SK-N-SH (cell line): ENCODE measurements at regions not wholly inside any gene's neighbourhood (a gene's known extent, or its start where the extent isn't known, plus 50 kb on each side); places are given as distances from the start of the nearest gene placed in this dataset.

Experiments
- CTCF ChIA-PET: fragments of 300-600, 350-600 bp; formaldehyde crosslinking; extraction: SDS; loops from one replicate; lab custom pipeline; 2021; lab: Yijun Ruan, JAX
- POLR2A ChIA-PET: fragments of 350-600 bp; sonication (Branson Sonifier 250); formaldehyde crosslinking; extraction: SDS; loops from one replicate; lab custom pipeline; 2020; ENCODE audit warnings: antibody characterized with exemption, inconsistent platforms; lab: Yijun Ruan, JAX
- DNase-seq: peaks from one replicate; pipeline ENCODE4 v3.0.0; 2012
- H2AFZ ChIP-seq: fragments of 200-600 bp; sonication (generic); 2 replicates; pipeline ENCODE4 v1.8.1; 2016; ENCODE audit warnings: antibody characterized with exemption, mild to moderate bottlenecking, low read depth
- H3F3A ChIP-seq: fragments of 200-600 bp; sonication (generic); replicated peaks from 2 replicates; pipeline ENCODE3; 2016; ENCODE audit warnings: antibody characterized with exemption, mild to moderate bottlenecking; ENCODE audit not compliant: insufficient read depth
- H3K27ac ChIP-seq, 2 experiments: fragments of 200-500 bp in 1 of 2; fragments of 200-600 bp in 1 of 2; sonication (Bioruptor generic) in 1 of 2; sonication (generic), shearing (Covaris generic) in 1 of 2; 2 replicates each; pipeline versions ENCODE4 v1.5.1 to v1.6.1; 2014 to 2016; ENCODE audit warnings: low read depth in 2 of 2, inconsistent platforms in 1 of 2, low read length in 1 of 2, mild to moderate bottlenecking in 1 of 2, mixed read lengths in 1 of 2
- H3K27me3 ChIP-seq: fragments of 200-600 bp; sonication (generic), shearing (Covaris generic); 2 replicates; pipeline ENCODE4 v1.6.1; 2016; ENCODE audit warnings: mixed run types; ENCODE audit not compliant: insufficient read depth
- H3K36me3 ChIP-seq, 2 experiments: fragments of 200-500 bp in 1 of 2; fragments of 200-600 bp in 1 of 2; sonication (Bioruptor generic) in 1 of 2; sonication (generic) in 1 of 2; replicated peaks in 1 of 2; 2 replicates each; pipeline versions ENCODE3 to v1.5.1; 2014 to 2016; ENCODE audit warnings: low read length in 1 of 2, mild to moderate bottlenecking in 1 of 2; ENCODE audit not compliant: insufficient read depth in 2 of 2, control insufficient read depth in 1 of 2
- H3K4me1 ChIP-seq, 2 experiments: fragments of 200-500 bp in 1 of 2; fragments of 200-600 bp in 1 of 2; sonication (Bioruptor generic) in 1 of 2; sonication (generic), shearing (Covaris generic) in 1 of 2; 2 replicates each; pipeline versions ENCODE4 v1.5.1 to v1.6.1; 2014 to 2016; ENCODE audit warnings: low read depth in 1 of 2, low read length in 1 of 2, mixed run types in 1 of 2; ENCODE audit not compliant: insufficient read depth in 2 of 2, control insufficient read depth in 1 of 2
- H3K4me2 ChIP-seq: fragments of 200-600 bp; sonication (generic), shearing (Covaris generic); 2 replicates; pipeline ENCODE4 v1.6.1; 2017; ENCODE audit warnings: mixed run types
- H3K4me3 ChIP-seq, 2 experiments: fragments of 200-500 bp in 1 of 2; fragments of 200-600 bp in 1 of 2; sonication (Bioruptor generic) in 1 of 2; sonication (generic), shearing (Covaris generic) in 1 of 2; 2 replicates each; pipeline versions ENCODE4 v1.5.1 to v1.8.1; 2014 to 2016; ENCODE audit warnings: low read depth in 2 of 2, inconsistent platforms in 1 of 2, low read length in 1 of 2, mild to moderate bottlenecking in 1 of 2, mixed read lengths in 1 of 2, moderate library complexity in 1 of 2
- H3K79me2 ChIP-seq: fragments of 200-600 bp; sonication (generic); 2 replicates; pipeline ENCODE4 v1.8.1; 2017; ENCODE audit warnings: mild to moderate bottlenecking; ENCODE audit not compliant: insufficient read depth
- H3K9ac ChIP-seq: fragments of 200-600 bp; sonication (generic); 2 replicates; pipeline ENCODE4 v1.6.1; 2017; ENCODE audit warnings: mixed run types
- H3K9me2 ChIP-seq: fragments of 200-600 bp; sonication (generic); 2 replicates; pipeline ENCODE4 v1.6.1; 2017; ENCODE audit warnings: mixed run types
- H3K9me3 ChIP-seq: fragments of 200-600 bp; sonication (generic); 2 replicates; pipeline ENCODE4 v1.6.1; 2017; ENCODE audit warnings: mixed run types, mild to moderate bottlenecking, moderate library complexity
- H4K20me1 ChIP-seq: fragments of 200-600 bp; sonication (generic); 2 replicates; pipeline ENCODE4 v1.6.1; 2017; ENCODE audit warnings: mild to moderate bottlenecking, mixed run types; ENCODE audit not compliant: insufficient read depth
- CHD2 ChIP-seq: fragments of 150-350 bp; IDR thresholded peaks from 2 replicates; pipeline ENCODE4 v1.6.1; 2018; ENCODE audit warnings: low read length; ENCODE audit not compliant: partially characterized antibody
- FOXJ3 ChIP-seq: sonication (generic); formaldehyde crosslinking; IDR thresholded peaks from 2 replicates; pipeline ENCODE4 v1.5.1; 2020; ENCODE audit warnings: mild to moderate bottlenecking, missing genetic modification reagents
- FOXM1 ChIP-seq: IDR thresholded peaks from 2 replicates; pipeline ENCODE4 v1.4.0; 2012; ENCODE audit warnings: low read depth, mild to moderate bottlenecking
- IRF3 ChIP-seq: fragments of 150-350 bp; IDR thresholded peaks from 2 replicates; pipeline ENCODE4 v1.6.1; 2016; ENCODE audit warnings: mild to moderate bottlenecking, low read depth, low read length
- MAX ChIP-seq: IDR thresholded peaks from 2 replicates; pipeline ENCODE4 v1.4.0; 2012; ENCODE audit warnings: low read depth
- NRF1 ChIP-seq: IDR thresholded peaks from 2 replicates; pipeline ENCODE4 v1.6.1; 2012; ENCODE audit warnings: low read depth, mild to moderate bottlenecking, low read length
- POLR2AphosphoS5 ChIP-seq: IDR thresholded peaks from 2 replicates; pipeline ENCODE4 v1.6.1; 2012; ENCODE audit warnings: low read depth, low read length
- REST ChIP-seq: IDR thresholded peaks from 2 replicates; pipeline ENCODE4 v1.6.1; 2012; ENCODE audit warnings: mild to moderate bottlenecking, low read depth, low read length, moderate library complexity
- RFX5 ChIP-seq: IDR thresholded peaks from 2 replicates; pipeline ENCODE4 v1.6.1; 2012; ENCODE audit warnings: mild to moderate bottlenecking, improper control_type of control experiment, low read length
- RXRA ChIP-seq: IDR thresholded peaks from 2 replicates; pipeline ENCODE4 v1.4.0; 2012; ENCODE audit warnings: low read depth, mild to moderate bottlenecking, borderline replicate concordance
- SIN3A ChIP-seq: IDR thresholded peaks from 2 replicates; pipeline ENCODE4 v1.6.1; 2012; ENCODE audit warnings: low read depth, mild to moderate bottlenecking, low read length, moderate library complexity, borderline replicate concordance
- SMC3 ChIP-seq: IDR thresholded peaks from 2 replicates; pipeline ENCODE4 v1.6.1; 2012; ENCODE audit warnings: low read depth, low read length, improper control_type of control experiment
- TCF12 ChIP-seq: IDR thresholded peaks from 2 replicates; pipeline ENCODE4 v1.4.0; 2012
- TEAD4 ChIP-seq: IDR thresholded peaks from 2 replicates; pipeline ENCODE4 v1.4.0; 2012; ENCODE audit warnings: mild to moderate bottlenecking, borderline replicate concordance; ENCODE audit not compliant: insufficient read depth
- YY1 ChIP-seq: IDR thresholded peaks from 2 replicates; pipeline ENCODE4 v1.4.0; 2012; ENCODE audit warnings: low read depth, mild to moderate bottlenecking
- WGBS: methylation state at CpG from one replicate; pipeline ENCODE4 v1.1.6; 2017; ENCODE audit warnings: low lambda C conversion rate; 5-methylcytosine and 5-hydroxymethylcytosine counted together

GRCh38 chr3:35498506-35499210 lies 140.7 kb upstream of the ARPP21 start (continued):
- TF ChIP-seq MAX (no peak), REST (no peak), IRF3 (no peak)

GRCh38 chr3:35500641-35501350 lies 138.5 kb upstream of the ARPP21 start:
- WGBS = 30% methylated on average over 3 of the region's 3 CpGs
- H3K9ac ChIP-seq = no peak overlapping the region
- H3K27ac ChIP-seq = no peak overlapping the region
- peaks cover 0 to 5% of the 10 kb centered on the region in 2 experiments; a peak in 2 of 4 replicates for H3K4me1 ChIP-seq
- H3K9me3 ChIP-seq = no peaks in the 10 kb centered on the region
- no peaks in the 10 kb centered on the region for H3F3A ChIP-seq
- no peak overlapping the region for H3K4me3 ChIP-seq
- DNase-seq = no peak
- H2AFZ ChIP-seq = no peak overlapping the region
- TF ChIP-seq POLR2AphosphoS5 = no peak
- TF ChIP-seq SIN3A = no peak
- no peak for TF ChIP-seq NRF1
- TF ChIP-seq FOXJ3 (CRISPR knock-in tag) = no peak
- TF ChIP-seq IRF3 = no peak
- TF ChIP-seq FOXM1 = no peak
- no peak for TF ChIP-seq RXRA
- no peak for TF ChIP-seq SMC3
- no peak for TF ChIP-seq TEAD4
- no peak for TF ChIP-seq CHD2
- TF ChIP-seq YY1 = no peak
- no peak for TF ChIP-seq TCF12
- TF ChIP-seq RFX5 = no peak
- TF ChIP-seq, all 33 proteins: peak for 0
- Histone ChIP-seq H3K9me2 (no peaks in the 10 kb centered on the region), H3K4me2 (no peak overlapping the region), H4K20me1 (no peaks in the 10 kb centered on the region), H3K27me3 (no peaks in the 10 kb centered on the region), H3K79me2 (no peaks in the 10 kb centered on the region), H3K36me3 (no peaks in the 10 kb centered on the region)
- CTCF ChIA-PET = no interaction called here
- POLR2A ChIA-PET = no interaction called here
